ENCODE measurements at regions not wholly inside any gene's neighbourhood (a gene's known extent, or its start where the extent isn't known, plus 50 kb on each side); places are given as distances from the start of the nearest gene placed in this dataset.
A peak's percentile ranks its signal among the peaks of the same experiment; 100 is the strongest.

- in situ Hi-C loops (cut with HindIII; ENCODE audit: low pct_unique_long_range_greater_than_20kb, low sequenced_read_pairs) = no loop called here
- no peak for TF ChIP-seq JUND (IDR thresholded peaks at IDR 0.05; ENCODE audit: low read depth)
- no peak for DNase-seq (ENCODE audit: low read depth in 1 of 2, low spot score in 1 of 2)
Measured at GRCh38 chr6:122524056-122524455, 52.4 kb upstream of the SERINC1 start.

- in situ Hi-C loops (cut with HindIII; ENCODE audit: low pct_unique_long_range_greater_than_20kb, low sequenced_read_pairs) = no loop called here
- DNase-seq (ENCODE audit: low read depth in 1 of 2, low spot score in 1 of 2) = peak; percentile 23 to 80
- no peak for TF ChIP-seq JUND (IDR thresholded peaks at IDR 0.05; ENCODE audit: low read depth)
Measured at GRCh38 chr6:122530440-122531046, 58.9 kb upstream of the SERINC1 start.

GRCh38 chr6:122548281-122548680 lies 61.9 kb upstream of the PKIB start:
- no peak for TF ChIP-seq JUND (IDR thresholded peaks at IDR 0.05; ENCODE audit: low read depth)
- no peak for DNase-seq (ENCODE audit: low read depth in 1 of 2, low spot score in 1 of 2)
- in situ Hi-C loops (cut with HindIII; ENCODE audit: low pct_unique_long_range_greater_than_20kb, low sequenced_read_pairs) = no loop called here

GRCh38 chr6:122548820-122549219 lies 61.4 kb upstream of the PKIB start:
- TF ChIP-seq JUND (IDR thresholded peaks at IDR 0.05; ENCODE audit: low read depth) = no peak
- in situ Hi-C loops (cut with HindIII; ENCODE audit: low pct_unique_long_range_greater_than_20kb, low sequenced_read_pairs) = no loop called here
- DNase-seq (ENCODE audit: low read depth in 1 of 2, low spot score in 1 of 2) = no peak

GRCh38 chr6:122553697-122554096 lies 56.5 kb upstream of the PKIB start:
- no peak for TF ChIP-seq JUND (IDR thresholded peaks at IDR 0.05; ENCODE audit: low read depth)
- DNase-seq (ENCODE audit: low read depth in 1 of 2, low spot score in 1 of 2) = no peak
- in situ Hi-C loops (cut with HindIII; ENCODE audit: low pct_unique_long_range_greater_than_20kb, low sequenced_read_pairs) = no loop called here

GRCh38 chr6:122555561-122555960 lies 54.6 kb upstream of the PKIB start:
- TF ChIP-seq JUND (IDR thresholded peaks at IDR 0.05; ENCODE audit: low read depth) = no peak
- in situ Hi-C loops (cut with HindIII; ENCODE audit: low pct_unique_long_range_greater_than_20kb, low sequenced_read_pairs) = no loop called here
- no peak for DNase-seq (ENCODE audit: low read depth in 1 of 2, low spot score in 1 of 2)

GRCh38 chr6:122558080-122558479 lies 52.1 kb upstream of the PKIB start:
- DNase-seq (ENCODE audit: low read depth in 1 of 2, low spot score in 1 of 2) = no peak
- no peak for TF ChIP-seq JUND (IDR thresholded peaks at IDR 0.05; ENCODE audit: low read depth)
- in situ Hi-C loops (cut with HindIII; ENCODE audit: low pct_unique_long_range_greater_than_20kb, low sequenced_read_pairs) = no loop called here
